ENCODE measurements at regions not wholly inside any gene's neighbourhood (a gene's known extent, or its start where the extent isn't known, plus 50 kb on each side); places are given as distances from the start of the nearest gene placed in this dataset.

DNA sequence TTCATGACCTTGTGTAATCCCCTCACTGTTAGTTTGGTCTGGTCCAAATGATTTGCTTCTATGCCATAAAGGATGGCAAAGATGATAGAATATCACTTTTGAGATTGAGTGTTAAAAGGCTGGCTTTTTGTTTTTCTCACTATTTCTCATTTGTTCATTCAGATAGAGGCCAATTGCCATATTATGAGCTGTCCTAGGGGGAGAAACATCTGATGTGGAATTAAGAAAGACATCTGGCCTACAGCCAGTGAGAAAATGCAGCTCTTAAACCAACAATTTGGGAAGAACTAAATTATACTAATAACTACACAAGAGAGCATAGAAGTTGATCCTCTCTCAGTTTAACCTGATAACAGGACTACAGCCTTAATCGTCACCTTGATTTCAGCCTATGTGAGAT, 1668.6 kb downstream of the GRIK2 start:
- no peak overlapping the region for H3K27ac ChIP-seq (replicated peaks)
- DNase-seq = no peak
- intact Hi-C loops (cut with micrococcal nuclease) = no loop called here

DNA sequence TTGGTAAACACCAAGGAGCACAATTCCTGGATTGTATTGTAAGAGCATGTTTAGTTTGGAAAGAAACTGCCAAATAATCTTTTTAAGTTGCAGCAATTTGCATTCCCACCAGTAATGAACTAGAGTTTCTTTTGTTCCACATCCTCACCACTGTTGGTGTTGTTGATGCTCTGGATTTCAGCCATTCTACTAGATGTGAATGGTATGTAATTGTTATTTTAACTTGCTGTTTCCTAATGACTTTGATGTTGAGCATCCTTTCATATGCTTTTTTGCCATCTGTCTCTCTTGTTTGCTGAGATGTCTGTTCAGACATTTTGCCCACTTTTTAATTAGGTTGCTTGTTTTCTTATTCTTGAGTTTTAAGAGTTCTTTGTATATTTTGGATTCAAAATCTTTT, 1654.1 kb downstream of the GRIK2 start:
- H3K9me3 ChIP-seq (replicated peaks) = no peaks in the 10 kb centered on the region
- no peaks in the 10 kb centered on the region for H3K36me3 ChIP-seq
- no peak overlapping the region for H3K4me3 ChIP-seq
- no peak overlapping the region for H3K27ac ChIP-seq (replicated peaks)
- intact Hi-C loops (cut with micrococcal nuclease) = no loop called here
- no peaks in the 10 kb centered on the region for H3K4me1 ChIP-seq
- TF ChIP-seq, protein P1, sequence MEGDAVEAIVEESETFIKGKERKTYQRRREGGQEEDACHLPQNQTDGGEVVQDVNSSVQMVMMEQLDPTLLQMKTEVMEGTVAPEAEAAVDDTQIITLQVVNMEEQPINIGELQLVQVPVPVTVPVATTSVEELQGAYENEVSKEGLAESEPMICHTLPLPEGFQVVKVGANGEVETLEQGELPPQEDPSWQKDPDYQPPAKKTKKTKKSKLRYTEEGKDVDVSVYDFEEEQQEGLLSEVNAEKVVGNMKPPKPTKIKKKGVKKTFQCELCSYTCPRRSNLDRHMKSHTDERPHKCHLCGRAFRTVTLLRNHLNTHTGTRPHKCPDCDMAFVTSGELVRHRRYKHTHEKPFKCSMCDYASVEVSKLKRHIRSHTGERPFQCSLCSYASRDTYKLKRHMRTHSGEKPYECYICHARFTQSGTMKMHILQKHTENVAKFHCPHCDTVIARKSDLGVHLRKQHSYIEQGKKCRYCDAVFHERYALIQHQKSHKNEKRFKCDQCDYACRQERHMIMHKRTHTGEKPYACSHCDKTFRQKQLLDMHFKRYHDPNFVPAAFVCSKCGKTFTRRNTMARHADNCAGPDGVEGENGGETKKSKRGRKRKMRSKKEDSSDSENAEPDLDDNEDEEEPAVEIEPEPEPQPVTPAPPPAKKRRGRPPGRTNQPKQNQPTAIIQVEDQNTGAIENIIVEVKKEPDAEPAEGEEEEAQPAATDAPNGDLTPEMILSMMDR (IDR thresholded peaks at IDR 0.05; ENCODE audit: borderline replicate concordance) = no peak
- H3K27me3 ChIP-seq (ENCODE audit: low read depth) = no peaks in the 10 kb centered on the region
- no peak for DNase-seq

More for the DNA sequence above, 1668.6 kb downstream of the GRIK2 start:
- Histone ChIP-seq H3K9me3 (replicated peaks) (peaks cover 34% of the 10 kb centered on the region), H3K4me1 (no peaks in the 10 kb centered on the region), H3K36me3 (no peaks in the 10 kb centered on the region), H3K4me3 (no peak overlapping the region), H3K27me3 (ENCODE audit: low read depth) (no peaks in the 10 kb centered on the region)
- TF ChIP-seq, protein P1 (IDR thresholded peaks at IDR 0.05; ENCODE audit: borderline replicate concordance) = no peak

- DNase-seq = no peak
- H3K36me3 ChIP-seq = no peaks in the 10 kb centered on the region
- no peak overlapping the region for H3K27ac ChIP-seq (replicated peaks)
- no peaks in the 10 kb centered on the region for H3K9me3 ChIP-seq (replicated peaks)
- no peaks in the 10 kb centered on the region for H3K4me1 ChIP-seq
- H3K27me3 ChIP-seq (ENCODE audit: low read depth) = no peaks in the 10 kb centered on the region
- H3K4me3 ChIP-seq = no peak overlapping the region
- intact Hi-C loops (cut with micrococcal nuclease) = no loop called here
- TF ChIP-seq, protein P1 (IDR thresholded peaks at IDR 0.05; ENCODE audit: borderline replicate concordance) = no peak
Measured at GRCh38 chr6:103042336-103042735, 1648.8 kb downstream of the GRIK2 start.

- Histone ChIP-seq H3K27ac (replicated peaks) (no peak overlapping the region), H3K9me3 (replicated peaks) (peaks cover 8% of the 10 kb centered on the region), H3K36me3 (no peaks in the 10 kb centered on the region), H3K4me3 (no peak overlapping the region), H3K27me3 (ENCODE audit: low read depth) (no peaks in the 10 kb centered on the region), H3K4me1 (no peaks in the 10 kb centered on the region)
- intact Hi-C loops (cut with micrococcal nuclease) = no loop called here
- TF ChIP-seq, protein P1 (IDR thresholded peaks at IDR 0.05; ENCODE audit: borderline replicate concordance) = no peak
- no peak for DNase-seq
Measured at GRCh38 chr6:103036846-103037245, 1643.3 kb downstream of the GRIK2 start.

GRCh38 chr6:103027271-103027931, 1633.9 kb downstream of the GRIK2 start:
- Histone ChIP-seq H3K9me3 (replicated peaks) (no peaks in the 10 kb centered on the region), H3K4me1 (no peaks in the 10 kb centered on the region), H3K27me3 (ENCODE audit: low read depth) (no peaks in the 10 kb centered on the region), H3K27ac (replicated peaks) (no peak overlapping the region), H3K36me3 (no peaks in the 10 kb centered on the region), H3K4me3 (no peak overlapping the region)
- TF ChIP-seq, protein P1 (IDR thresholded peaks at IDR 0.05; ENCODE audit: borderline replicate concordance) = no peak
- DNase-seq = no peak
- intact Hi-C loops (cut with micrococcal nuclease) = no loop called here

All from left ventricle myocardium inferior (tissue), 1 donor.